ENCODE measurements at regions not wholly inside any gene's neighbourhood (a gene's known extent, or its start where the extent isn't known, plus 50 kb on each side); places are given as distances from the start of the nearest gene placed in this dataset.

DNA sequence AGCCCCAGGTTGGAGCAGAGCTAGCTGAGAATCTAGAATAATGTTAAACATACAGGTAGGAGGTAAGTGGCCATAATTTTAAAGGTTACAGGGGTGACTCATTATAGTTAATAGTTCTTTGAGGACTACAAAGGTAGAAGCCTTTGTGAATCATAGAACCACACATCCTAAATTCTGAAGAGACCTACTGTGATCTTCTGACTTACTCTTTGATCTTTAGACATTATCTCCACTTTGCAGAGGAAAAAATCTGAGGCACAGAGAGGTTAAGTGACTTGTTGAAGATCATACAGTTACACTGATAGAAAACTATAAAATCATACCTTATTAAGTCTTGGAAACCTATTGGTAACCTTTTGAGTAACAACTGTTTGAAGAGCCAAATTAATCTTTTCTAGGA, 1051.3 kb upstream of the NRXN1 start:
- TF ChIP-seq, protein P1, sequence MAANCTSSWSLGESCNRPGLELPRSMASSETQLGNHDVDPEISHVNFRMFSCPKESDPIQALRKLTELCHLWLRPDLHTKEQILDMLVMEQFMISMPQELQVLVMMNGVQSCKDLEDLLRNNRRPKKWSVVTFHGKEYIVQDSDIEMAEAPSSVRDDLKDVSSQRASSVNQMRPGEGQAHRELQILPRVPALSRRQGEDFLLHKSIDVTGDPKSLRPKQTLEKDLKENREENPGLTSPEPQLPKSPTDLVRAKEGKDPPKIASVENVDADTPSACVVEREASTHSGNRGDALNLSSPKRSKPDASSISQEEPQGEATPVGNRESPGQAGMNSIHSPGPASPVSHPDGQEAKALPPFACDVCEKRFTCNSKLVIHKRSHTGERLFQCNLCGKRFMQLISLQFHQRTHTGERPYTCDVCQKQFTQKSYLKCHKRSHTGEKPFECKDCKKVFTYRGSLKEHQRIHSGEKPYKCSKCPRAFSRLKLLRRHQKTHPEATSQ (tag by site-specific recombination; IDR thresholded peaks at IDR 0.05): no peak
- no peak for TF ChIP-seq ZEB2 (tag by site-specific recombination; IDR thresholded peaks at IDR 0.05)
- TF ChIP-seq, protein P2, sequence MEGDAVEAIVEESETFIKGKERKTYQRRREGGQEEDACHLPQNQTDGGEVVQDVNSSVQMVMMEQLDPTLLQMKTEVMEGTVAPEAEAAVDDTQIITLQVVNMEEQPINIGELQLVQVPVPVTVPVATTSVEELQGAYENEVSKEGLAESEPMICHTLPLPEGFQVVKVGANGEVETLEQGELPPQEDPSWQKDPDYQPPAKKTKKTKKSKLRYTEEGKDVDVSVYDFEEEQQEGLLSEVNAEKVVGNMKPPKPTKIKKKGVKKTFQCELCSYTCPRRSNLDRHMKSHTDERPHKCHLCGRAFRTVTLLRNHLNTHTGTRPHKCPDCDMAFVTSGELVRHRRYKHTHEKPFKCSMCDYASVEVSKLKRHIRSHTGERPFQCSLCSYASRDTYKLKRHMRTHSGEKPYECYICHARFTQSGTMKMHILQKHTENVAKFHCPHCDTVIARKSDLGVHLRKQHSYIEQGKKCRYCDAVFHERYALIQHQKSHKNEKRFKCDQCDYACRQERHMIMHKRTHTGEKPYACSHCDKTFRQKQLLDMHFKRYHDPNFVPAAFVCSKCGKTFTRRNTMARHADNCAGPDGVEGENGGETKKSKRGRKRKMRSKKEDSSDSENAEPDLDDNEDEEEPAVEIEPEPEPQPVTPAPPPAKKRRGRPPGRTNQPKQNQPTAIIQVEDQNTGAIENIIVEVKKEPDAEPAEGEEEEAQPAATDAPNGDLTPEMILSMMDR (tag by site-specific recombination; IDR thresholded peaks at IDR 0.05): no peak
- TF ChIP-seq, protein P3, sequence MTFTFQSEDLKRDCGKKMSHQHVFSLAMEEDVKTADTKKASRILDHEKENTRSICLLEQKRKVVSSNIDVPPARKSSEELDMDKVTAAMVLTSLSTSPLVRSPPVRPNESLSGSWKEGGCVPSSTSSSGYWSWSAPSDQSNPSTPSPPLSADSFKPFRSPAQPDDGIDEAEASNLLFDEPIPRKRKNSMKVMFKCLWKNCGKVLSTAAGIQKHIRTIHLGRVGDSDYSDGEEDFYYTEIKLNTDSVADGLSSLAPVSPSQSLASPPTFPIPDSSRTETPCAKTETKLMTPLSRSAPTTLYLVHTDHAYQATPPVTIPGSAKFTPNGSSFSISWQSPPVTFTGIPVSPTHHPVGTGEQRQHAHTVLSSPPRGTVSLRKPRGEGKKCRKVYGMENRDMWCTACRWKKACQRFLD (tag by site-specific recombination; IDR thresholded peaks at IDR 0.05): no peak
- no peak for TF ChIP-seq ZBTB1 (tag by site-specific recombination; IDR thresholded peaks at IDR 0.05)
- TF ChIP-seq, protein P4, sequence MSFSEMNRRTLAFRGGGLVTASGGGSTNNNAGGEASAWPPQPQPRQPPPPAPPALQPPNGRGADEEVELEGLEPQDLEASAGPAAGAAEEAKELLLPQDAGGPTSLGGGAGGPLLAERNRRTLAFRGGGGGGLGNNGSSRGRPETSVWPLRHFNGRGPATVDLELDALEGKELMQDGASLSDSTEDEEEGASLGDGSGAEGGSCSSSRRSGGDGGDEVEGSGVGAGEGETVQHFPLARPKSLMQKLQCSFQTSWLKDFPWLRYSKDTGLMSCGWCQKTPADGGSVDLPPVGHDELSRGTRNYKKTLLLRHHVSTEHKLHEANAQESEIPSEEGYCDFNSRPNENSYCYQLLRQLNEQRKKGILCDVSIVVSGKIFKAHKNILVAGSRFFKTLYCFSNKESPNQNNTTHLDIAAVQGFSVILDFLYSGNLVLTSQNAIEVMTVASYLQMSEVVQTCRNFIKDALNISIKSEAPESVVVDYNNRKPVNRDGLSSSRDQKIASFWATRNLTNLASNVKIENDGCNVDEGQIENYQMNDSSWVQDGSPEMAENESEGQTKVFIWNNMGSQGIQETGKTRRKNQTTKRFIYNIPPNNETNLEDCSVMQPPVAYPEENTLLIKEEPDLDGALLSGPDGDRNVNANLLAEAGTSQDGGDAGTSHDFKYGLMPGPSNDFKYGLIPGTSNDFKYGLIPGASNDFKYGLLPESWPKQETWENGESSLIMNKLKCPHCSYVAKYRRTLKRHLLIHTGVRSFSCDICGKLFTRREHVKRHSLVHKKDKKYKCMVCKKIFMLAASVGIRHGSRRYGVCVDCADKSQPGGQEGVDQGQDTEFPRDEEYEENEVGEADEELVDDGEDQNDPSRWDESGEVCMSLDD (tag by site-specific recombination; IDR thresholded peaks at IDR 0.05): no peak
- TF ChIP-seq ZFP41 (tag by site-specific recombination; IDR thresholded peaks at IDR 0.05; ENCODE audit: borderline replicate concordance): no peak
- no peak for TF ChIP-seq BCL11A (tag by site-specific recombination; IDR thresholded peaks at IDR 0.05; ENCODE audit: low read depth)
- TF ChIP-seq SP3 (tag by site-specific recombination; IDR thresholded peaks at IDR 0.05): no peak
- no peak for TF ChIP-seq ZNF707 (tag by site-specific recombination; IDR thresholded peaks at IDR 0.05)
